ENCODE measurements at regions not wholly inside any gene's neighbourhood (a gene's known extent, or its start where the extent isn't known, plus 50 kb on each side); places are given as distances from the start of the nearest gene placed in this dataset.

GRCh38 chr9:107948601-107949000 is 459.0 kb upstream of the KLF4 start:
- no peak for DNase-seq (ENCODE audit: extremely low spot score)
- H3K4me1 ChIP-seq = no peaks in the 10 kb centered on the region
- no peak overlapping the region for H3K4me3 ChIP-seq
- 89% methylated on average over 2 of the region's 2 CpGs for WGBS
- H3K27me3 ChIP-seq = no peaks in the 10 kb centered on the region
- intact Hi-C loops (cut with DNase I) = no loop called here
- no peak overlapping the region for H3K27ac ChIP-seq (replicated peaks in 1 of 4)
- H3K36me3 ChIP-seq = no peaks in the 10 kb centered on the region
- no peak for TF ChIP-seq POLR2A (IDR thresholded peaks at IDR 0.05; ENCODE audit: low read depth)
- no peak for TF ChIP-seq POLR2AphosphoS5 (IDR thresholded peaks at IDR 0.05)
- TF ChIP-seq CTCF (IDR thresholded peaks at IDR 0.05) = no peak
- no peak for TF ChIP-seq EP300 (IDR thresholded peaks at IDR 0.05)
- peaks cover 0 to 19% (median 4%) of the 10 kb centered on the region in 4 donors for H3K9me3 ChIP-seq

- Histone ChIP-seq H3K4me3 (no peak overlapping the region), H3K27me3 (no peaks in the 10 kb centered on the region), H3K9me3 (peaks cover 0 to 19% (median 4%) of the 10 kb centered on the region in 4 donors), H3K27ac (replicated peaks in 1 of 4) (no peak overlapping the region), H3K36me3 (no peaks in the 10 kb centered on the region), H3K4me1 (no peaks in the 10 kb centered on the region)
- intact Hi-C loops (cut with DNase I) = no loop called here
- TF ChIP-seq POLR2A (IDR thresholded peaks at IDR 0.05; ENCODE audit: low read depth) = no peak
- no peak for TF ChIP-seq EP300 (IDR thresholded peaks at IDR 0.05)
- TF ChIP-seq CTCF (IDR thresholded peaks at IDR 0.05) = no peak
- no peak for TF ChIP-seq POLR2AphosphoS5 (IDR thresholded peaks at IDR 0.05)
- no peak for DNase-seq (ENCODE audit: extremely low spot score)
- 83% methylated on average over 6 of the region's 6 CpGs for WGBS
Measured at GRCh38 chr9:107948086-107948485, 458.5 kb upstream of the KLF4 start.

GRCh38 chr9:107946364-107947141 is 457.0 kb upstream of the KLF4 start:
- Histone ChIP-seq H3K4me3 (no peak overlapping the region), H3K4me1 (no peaks in the 10 kb centered on the region), H3K27me3 (no peaks in the 10 kb centered on the region), H3K9me3 (peaks cover 0 to 14% (median 2%) of the 10 kb centered on the region in 4 donors), H3K27ac (replicated peaks in 1 of 4) (no peak overlapping the region), H3K36me3 (no peaks in the 10 kb centered on the region)
- intact Hi-C loops (cut with DNase I) = no loop called here
- no peak for TF ChIP-seq CTCF (IDR thresholded peaks at IDR 0.05)
- no peak for TF ChIP-seq POLR2A (IDR thresholded peaks at IDR 0.05; ENCODE audit: low read depth)
- TF ChIP-seq EP300 (IDR thresholded peaks at IDR 0.05) = no peak
- no peak for TF ChIP-seq POLR2AphosphoS5 (IDR thresholded peaks at IDR 0.05)
- 81% methylated on average over 5 of the region's 5 CpGs for WGBS
- no peak for DNase-seq (ENCODE audit: extremely low spot score)

GRCh38 chr9:107945961-107946360 is 456.4 kb upstream of the KLF4 start:
- no peak for TF ChIP-seq CTCF (IDR thresholded peaks at IDR 0.05)
- TF ChIP-seq EP300 (IDR thresholded peaks at IDR 0.05) = no peak
- no peak for TF ChIP-seq POLR2A (IDR thresholded peaks at IDR 0.05; ENCODE audit: low read depth)
- no peak for TF ChIP-seq POLR2AphosphoS5 (IDR thresholded peaks at IDR 0.05)
- Histone ChIP-seq H3K27ac (replicated peaks in 1 of 4) (no peak overlapping the region), H3K4me3 (no peak overlapping the region), H3K9me3 (peaks cover 0 to 8% (median 2%) of the 10 kb centered on the region in 4 donors), H3K4me1 (no peaks in the 10 kb centered on the region), H3K27me3 (no peaks in the 10 kb centered on the region), H3K36me3 (no peaks in the 10 kb centered on the region)
- 79% methylated on average over 2 of the region's 2 CpGs for WGBS
- DNase-seq (ENCODE audit: extremely low spot score) = no peak
- intact Hi-C loops (cut with DNase I) = no loop called here
